SJCRH30 (cell line): ENCODE measurements at regions not wholly inside any gene's neighbourhood (a gene's known extent, or its start where the extent isn't known, plus 50 kb on each side); places are given as distances from the start of the nearest gene placed in this dataset.
A peak's percentile ranks its signal among the peaks of the same experiment; 100 is the strongest.

Experiments
- DNase-seq, 2 experiments: peaks; one replicate each; pipeline ENCODE4 v3.0.0-alpha.2; 2015 to 2020
- H3K27ac ChIP-seq: fragments of 250-450 bp; sonication (Bioruptor Pico); 2 replicates; pipeline ENCODE4 v1.5.1; 2020; ENCODE audit warnings: mild to moderate bottlenecking, moderate library complexity
- H3K27me3 ChIP-seq: fragments of 250-450 bp; sonication (Bioruptor Pico); 2 replicates; pipeline ENCODE4 v1.5.1; 2020; ENCODE audit warnings: mild to moderate bottlenecking, moderate library complexity
- H3K36me3 ChIP-seq: fragments of 250-450 bp; sonication (Bioruptor Pico); 2 replicates; pipeline ENCODE4 v1.5.1; 2020; ENCODE audit warnings: mild to moderate bottlenecking, moderate library complexity
- H3K4me1 ChIP-seq: fragments of 250-450 bp; sonication (Bioruptor Pico); 2 replicates; pipeline ENCODE4 v1.5.1; 2020; ENCODE audit warnings: mild to moderate bottlenecking, moderate library complexity
- H3K4me3 ChIP-seq: fragments of 250-450 bp; sonication (Bioruptor Pico); 2 replicates; pipeline ENCODE4 v1.5.1; 2020; ENCODE audit warnings: mild to moderate bottlenecking, moderate library complexity
- H3K9me3 ChIP-seq: fragments of 250-450 bp; sonication (Bioruptor Pico); replicated peaks from 2 replicates; pipeline ENCODE4 v1.5.1; 2020; ENCODE audit warnings: mild to moderate bottlenecking, moderate library complexity

DNA sequence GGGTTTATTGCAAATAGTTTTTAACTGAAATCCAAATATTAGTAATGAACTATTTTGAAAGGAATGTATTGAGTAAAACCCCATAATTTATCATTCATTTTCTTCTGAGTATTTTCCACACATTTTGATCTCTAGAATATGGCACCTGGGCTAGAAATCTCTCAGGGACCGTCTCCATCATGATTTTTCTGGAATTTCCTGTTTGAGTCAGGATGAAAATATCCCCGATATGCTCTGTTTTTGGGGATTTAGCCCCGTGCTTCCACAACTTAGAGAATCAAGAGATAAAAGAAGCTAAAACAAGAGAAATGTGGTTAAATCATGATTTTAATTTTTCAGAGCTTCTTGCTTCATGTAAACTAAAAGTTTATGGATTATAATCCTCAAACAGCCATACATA is 114.2 kb downstream of the SPCS3 start:
- H3K9me3 ChIP-seq, result no peaks in the 10 kb centered on the region
- no peak overlapping the region for H3K27ac ChIP-seq
- no peaks in the 10 kb centered on the region for H3K36me3 ChIP-seq
- H3K4me3 ChIP-seq, result no peak overlapping the region
- no peak for DNase-seq
- no peaks in the 10 kb centered on the region for H3K27me3 ChIP-seq
- peaks cover 16% of the 10 kb centered on the region; the same call in 1 of the 2 replicates for H3K4me1 ChIP-seq

DNA sequence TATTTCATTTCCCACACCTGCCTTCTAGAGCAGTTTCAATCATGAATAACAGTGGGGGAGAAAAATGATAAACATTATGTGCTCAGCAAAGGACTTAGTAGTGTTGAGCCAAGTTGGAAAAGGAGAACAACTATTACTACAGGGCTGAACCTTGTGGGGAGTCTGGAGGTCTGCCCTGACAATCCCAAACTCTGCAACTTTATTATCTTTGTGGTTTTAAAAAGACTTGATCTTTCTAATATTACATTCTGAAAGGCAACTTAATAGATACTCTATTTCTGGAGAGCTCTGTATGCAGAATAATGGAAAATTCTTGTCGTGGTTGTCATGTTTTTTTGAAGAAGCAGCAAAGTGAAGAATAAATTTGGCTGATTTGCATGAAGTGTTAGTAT is 116.1 kb downstream of the SPCS3 start:
- Histone ChIP-seq H3K9me3 (no peaks in the 10 kb centered on the region), H3K4me1 (peaks cover 16% of the 10 kb centered on the region; the same call in 1 of the 2 replicates), H3K36me3 (no peaks in the 10 kb centered on the region), H3K27ac (no peak overlapping the region), H3K27me3 (no peaks in the 10 kb centered on the region), H3K4me3 (no peak overlapping the region)
- DNase-seq, result no peak

DNA sequence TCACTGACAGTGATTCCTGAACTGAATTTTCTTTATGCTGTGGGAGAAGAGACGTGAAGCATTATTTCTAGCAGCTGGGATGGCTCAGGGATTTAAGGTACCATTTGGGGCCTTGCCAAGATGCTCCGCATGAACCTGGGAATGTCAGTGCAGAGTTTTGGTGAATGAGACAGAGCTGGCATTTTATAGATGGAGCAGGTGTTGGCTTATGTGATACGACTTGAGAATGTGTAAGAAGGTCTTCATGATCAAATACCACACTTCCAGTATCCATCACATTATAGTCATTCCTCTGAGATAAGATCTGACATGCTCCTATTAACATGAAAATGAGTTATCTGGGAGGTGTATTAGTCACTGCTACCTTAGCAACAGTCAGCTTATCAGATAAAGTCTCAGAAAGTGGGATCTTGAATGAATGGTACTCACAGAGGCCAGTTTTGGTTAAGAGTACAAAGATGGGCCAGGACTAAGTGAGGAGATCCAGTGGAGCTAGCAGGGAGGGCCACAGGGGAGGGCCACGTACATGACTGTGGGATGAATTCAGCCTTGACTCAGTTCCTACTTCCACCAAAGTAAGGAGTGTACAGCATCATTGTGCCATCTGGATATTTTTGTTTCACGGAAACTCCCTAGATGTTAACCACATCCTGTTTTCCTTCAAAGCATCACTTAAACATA is 116.7 kb downstream of the SPCS3 start:
- DNase-seq, result peak in 1 of 2 experiments; percentile 16
- peaks cover 16% of the 10 kb centered on the region; the same call in 1 of the 2 replicates for H3K4me1 ChIP-seq
- H3K27ac ChIP-seq, result peak overlapping the region; percentile 35; the same call in 1 of the 2 replicates
- no peak overlapping the region for H3K4me3 ChIP-seq
- H3K36me3 ChIP-seq, result no peaks in the 10 kb centered on the region
- no peaks in the 10 kb centered on the region for H3K9me3 ChIP-seq
- no peaks in the 10 kb centered on the region for H3K27me3 ChIP-seq

GRCh38 chr4:176437756-176438155 is 118.0 kb downstream of the SPCS3 start:
- Histone ChIP-seq H3K4me3 (no peak overlapping the region), H3K9me3 (no peaks in the 10 kb centered on the region), H3K27me3 (no peaks in the 10 kb centered on the region), H3K27ac (peak overlapping the region; percentile 35; the same call in 1 of the 2 replicates), H3K4me1 (peaks cover 18% of the 10 kb centered on the region), H3K36me3 (no peaks in the 10 kb centered on the region)
- DNase-seq, result peak in 1 of 2 experiments; percentile 45

DNA sequence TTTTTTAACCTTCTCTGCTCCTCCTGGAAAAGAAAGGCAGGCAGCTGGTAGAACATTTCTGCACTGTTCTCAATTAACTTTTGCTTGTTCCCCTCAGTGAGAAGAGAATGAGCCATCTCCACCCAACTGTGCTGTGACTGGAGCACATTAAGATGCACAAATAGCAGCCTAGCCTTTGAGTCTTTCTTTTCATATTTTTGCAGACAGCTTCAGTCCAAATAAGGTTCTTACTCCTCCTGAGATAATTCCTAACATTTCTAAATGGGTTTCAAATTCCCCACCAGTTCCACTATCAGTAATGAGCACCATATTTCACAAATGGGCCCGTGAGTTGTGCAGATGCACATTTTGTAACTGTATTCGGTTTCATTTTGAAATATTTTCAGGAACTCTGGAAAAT is 118.6 kb downstream of the SPCS3 start:
- Histone ChIP-seq H3K36me3 (no peaks in the 10 kb centered on the region), H3K4me3 (no peak overlapping the region), H3K27ac (peak overlapping the region; percentile 35; the same call in 1 of the 2 replicates), H3K9me3 (no peaks in the 10 kb centered on the region), H3K27me3 (no peaks in the 10 kb centered on the region), H3K4me1 (peaks cover 24% of the 10 kb centered on the region)
- DNase-seq, result no peak

DNA sequence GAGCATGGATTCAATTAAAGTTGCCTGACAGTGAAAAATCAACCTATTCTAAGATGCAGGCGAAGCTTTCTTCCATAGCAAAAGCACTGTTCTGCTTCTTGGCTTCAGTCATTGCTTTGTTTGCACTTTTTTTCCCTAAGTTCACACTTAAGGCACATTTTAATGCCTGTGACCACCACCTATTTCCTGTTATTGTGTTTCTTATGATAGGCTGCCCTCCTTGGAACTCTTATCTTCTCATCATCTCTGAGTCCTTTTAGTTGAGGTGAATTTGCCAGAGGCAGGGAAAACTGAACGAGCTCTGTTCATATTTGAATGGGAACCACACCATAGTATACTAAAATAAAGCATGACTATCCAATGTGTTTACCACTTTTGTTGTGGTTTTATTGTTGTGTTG is 119.8 kb downstream of the SPCS3 start:
- no peaks in the 10 kb centered on the region for H3K9me3 ChIP-seq
- no peaks in the 10 kb centered on the region for H3K27me3 ChIP-seq
- peak in 1 of 2 experiments; percentile 6 for DNase-seq
- H3K27ac ChIP-seq, result no peak overlapping the region
- no peaks in the 10 kb centered on the region for H3K36me3 ChIP-seq
- H3K4me1 ChIP-seq, result peaks cover 34% of the 10 kb centered on the region
- no peak overlapping the region for H3K4me3 ChIP-seq

GRCh38 chr4:176440698-176441097 is 120.9 kb downstream of the SPCS3 start:
- no peaks in the 10 kb centered on the region for H3K27me3 ChIP-seq
- H3K4me1 ChIP-seq, result peaks cover 34% of the 10 kb centered on the region
- DNase-seq, result no peak

DNA sequence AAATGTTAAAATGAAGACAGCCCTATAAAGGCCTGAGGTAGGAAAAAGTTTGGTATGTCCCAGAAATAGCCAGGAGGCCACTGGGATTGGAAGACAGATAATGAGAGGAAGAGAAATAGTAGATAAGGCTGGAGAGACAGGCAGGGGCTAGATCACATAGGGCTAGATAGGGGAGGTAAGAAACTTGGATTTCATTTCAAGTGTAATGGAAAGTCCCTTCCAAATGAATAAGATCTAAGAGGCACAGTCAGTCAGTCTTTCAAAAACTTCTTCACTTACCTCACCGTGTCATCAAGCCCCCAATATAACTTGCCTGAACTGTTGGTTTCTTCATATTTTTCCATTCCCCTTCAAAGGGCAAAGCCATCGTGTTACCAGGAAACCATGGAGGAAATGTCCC is 121.8 kb downstream of the SPCS3 start:
- no peak for DNase-seq
- no peak overlapping the region for H3K27ac ChIP-seq
- H3K36me3 ChIP-seq, result no peaks in the 10 kb centered on the region
- H3K27me3 ChIP-seq, result no peaks in the 10 kb centered on the region
- H3K4me3 ChIP-seq, result no peak overlapping the region
- H3K4me1 ChIP-seq, result peaks cover 29% of the 10 kb centered on the region
- no peaks in the 10 kb centered on the region for H3K9me3 ChIP-seq

More at GRCh38 chr4:176440698-176441097, 120.9 kb downstream of the SPCS3 start:
- Histone ChIP-seq H3K27ac (no peak overlapping the region), H3K4me3 (no peak overlapping the region), H3K9me3 (no peaks in the 10 kb centered on the region), H3K36me3 (no peaks in the 10 kb centered on the region)

DNA sequence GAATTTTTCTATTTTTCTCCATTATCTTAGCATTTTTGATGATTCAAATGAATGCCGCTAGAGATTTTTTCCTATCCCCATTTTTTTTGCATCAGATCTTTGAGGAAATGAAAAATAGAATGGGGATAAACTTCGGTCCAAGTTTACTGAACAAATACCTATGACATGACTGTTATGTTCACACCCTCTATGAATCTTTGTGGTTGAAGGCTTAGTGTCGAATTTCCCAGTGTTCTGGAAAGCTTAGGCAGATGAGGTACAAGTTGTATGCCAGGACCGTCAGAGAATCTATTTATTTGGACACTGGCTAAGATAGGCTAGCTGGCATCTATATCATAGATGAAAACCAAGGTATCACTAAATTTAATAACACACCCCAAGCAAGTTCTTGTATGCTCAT is 123.4 kb downstream of the SPCS3 start:
- no peaks in the 10 kb centered on the region for H3K27me3 ChIP-seq
- H3K4me1 ChIP-seq, result peaks cover 18% of the 10 kb centered on the region
- peak; percentile 30 to 62 for DNase-seq
- H3K27ac ChIP-seq, result peak overlapping the region; percentile 47
- H3K4me3 ChIP-seq, result no peak overlapping the region
- no peaks in the 10 kb centered on the region for H3K36me3 ChIP-seq
- H3K9me3 ChIP-seq, result no peaks in the 10 kb centered on the region

GRCh38 chr4:176443646-176444409 is 124.1 kb downstream of the SPCS3 start:
- Histone ChIP-seq H3K4me3 (no peak overlapping the region), H3K27me3 (no peaks in the 10 kb centered on the region), H3K27ac (peak overlapping the region; percentile 47), H3K4me1 (peaks cover 18% of the 10 kb centered on the region), H3K36me3 (no peaks in the 10 kb centered on the region), H3K9me3 (no peaks in the 10 kb centered on the region)
- DNase-seq, result peak in 1 of 2 experiments; percentile 11

- no peaks in the 10 kb centered on the region for H3K27me3 ChIP-seq
- DNase-seq, result no peak
- no peaks in the 10 kb centered on the region for H3K36me3 ChIP-seq
- H3K4me1 ChIP-seq, result peaks cover 18% of the 10 kb centered on the region
- no peaks in the 10 kb centered on the region for H3K9me3 ChIP-seq
- H3K27ac ChIP-seq, result no peak overlapping the region
- H3K4me3 ChIP-seq, result no peak overlapping the region
Observed at GRCh38 chr4:176444741-176445140, 125.0 kb downstream of the SPCS3 start.

- H3K4me1 ChIP-seq, result peaks cover 6% of the 10 kb centered on the region
- H3K4me3 ChIP-seq, result no peak overlapping the region
- H3K9me3 ChIP-seq, result no peaks in the 10 kb centered on the region
- H3K36me3 ChIP-seq, result no peaks in the 10 kb centered on the region
- H3K27ac ChIP-seq, result no peak overlapping the region
- no peaks in the 10 kb centered on the region for H3K27me3 ChIP-seq
- no peak for DNase-seq
Observed at GRCh38 chr4:176448761-176449160, 129.0 kb downstream of the SPCS3 start.

GRCh38 chr4:176451443-176451842 is 131.7 kb downstream of the SPCS3 start:
- Histone ChIP-seq H3K4me1 (no peaks in the 10 kb centered on the region), H3K27me3 (no peaks in the 10 kb centered on the region), H3K9me3 (no peaks in the 10 kb centered on the region), H3K4me3 (no peak overlapping the region), H3K36me3 (no peaks in the 10 kb centered on the region), H3K27ac (no peak overlapping the region)
- no peak for DNase-seq

GRCh38 chr4:176453079-176453478 is 133.3 kb downstream of the SPCS3 start:
- H3K9me3 ChIP-seq, result no peaks in the 10 kb centered on the region
- H3K4me1 ChIP-seq, result no peaks in the 10 kb centered on the region
- H3K4me3 ChIP-seq, result no peak overlapping the region
- H3K36me3 ChIP-seq, result no peaks in the 10 kb centered on the region
- no peaks in the 10 kb centered on the region for H3K27me3 ChIP-seq
- no peak overlapping the region for H3K27ac ChIP-seq
- DNase-seq, result no peak

DNA sequence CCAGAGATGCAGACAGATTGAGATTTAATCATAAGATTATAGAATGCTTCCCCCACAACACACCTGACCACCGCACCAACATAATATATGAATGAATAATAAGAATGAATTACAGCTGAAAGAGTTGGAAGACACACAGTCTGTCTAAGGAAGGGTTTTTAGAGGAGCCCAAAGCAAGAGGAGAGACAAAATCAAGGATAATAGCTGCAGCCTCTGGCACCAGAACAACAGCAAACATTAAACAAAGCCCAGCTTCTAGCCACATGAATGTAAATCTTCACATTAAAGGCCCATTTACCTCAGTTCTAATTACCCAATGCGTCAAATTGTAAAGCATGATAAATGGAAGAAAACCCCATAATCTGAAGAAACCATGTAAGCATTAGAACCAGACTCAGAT is 133.9 kb downstream of the SPCS3 start:
- DNase-seq, result no peak
- Histone ChIP-seq H3K4me3 (no peak overlapping the region), H3K9me3 (no peaks in the 10 kb centered on the region), H3K4me1 (no peaks in the 10 kb centered on the region), H3K36me3 (no peaks in the 10 kb centered on the region), H3K27ac (no peak overlapping the region), H3K27me3 (no peaks in the 10 kb centered on the region)
